ENCODE measurements at regions not wholly inside any gene's neighbourhood (a gene's known extent, or its start where the extent isn't known, plus 50 kb on each side); places are given as distances from the start of the nearest gene placed in this dataset.

GRCh38 chr7:53776323-53776722 lies 740.9 kb downstream of the POM121L12 start:
- H3K27ac ChIP-seq (ENCODE audit: low read depth, low read length): no peak overlapping the region
- H4K20me1 ChIP-seq (ENCODE audit: insufficient read depth, low read length): no peaks in the 10 kb centered on the region
- no peak overlapping the region for H2AFZ ChIP-seq (ENCODE audit: low read length)
- H3K36me3 ChIP-seq (ENCODE audit: insufficient read depth, low read length): no peaks in the 10 kb centered on the region
- peaks cover 5% of the 10 kb centered on the region for H3K9me3 ChIP-seq (ENCODE audit: low read depth, low read length)
- TF ChIP-seq CTCF (IDR thresholded peaks at IDR 0.05; ENCODE audit: extremely low read depth, low read depth, low read length): no peak
- H3K4me3 ChIP-seq (ENCODE audit: insufficient read depth, low read length): no peak overlapping the region
- H3K4me1 ChIP-seq (ENCODE audit: insufficient read depth, low read length): no peaks in the 10 kb centered on the region
- no peak for DNase-seq (ENCODE audit: insufficient read length, low spot score, missing footprints)
- no peaks in the 10 kb centered on the region for H3K27me3 ChIP-seq (ENCODE audit: insufficient read depth, low read length)
- no peaks in the 10 kb centered on the region for H3K79me2 ChIP-seq (ENCODE audit: insufficient read depth, low read length)
- H3K4me2 ChIP-seq (ENCODE audit: insufficient read depth, low read length): no peak overlapping the region

DNA sequence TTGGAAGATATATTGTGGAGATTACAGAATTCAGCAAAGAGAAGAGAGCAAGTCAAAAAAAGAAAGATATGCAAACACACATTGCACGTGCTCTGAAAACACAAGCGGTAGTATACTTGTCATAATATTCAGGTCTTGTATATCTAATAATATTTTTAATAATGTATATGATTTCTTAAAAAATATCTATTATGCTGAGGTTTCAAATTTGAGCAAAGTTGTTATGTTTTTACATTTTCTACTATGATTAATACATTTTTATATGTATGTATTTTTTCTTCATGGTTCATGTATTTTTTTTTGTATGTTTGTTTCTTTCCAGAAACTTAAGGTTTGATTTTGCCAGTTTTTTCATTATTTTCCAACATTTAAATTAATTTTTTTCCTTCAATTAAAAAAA lies 752.4 kb upstream of the VSTM2A start:
- DNase-seq (ENCODE audit: insufficient read length, low spot score, missing footprints): no peak
- peaks cover 2% of the 10 kb centered on the region for H3K9me3 ChIP-seq (ENCODE audit: low read depth, low read length)
- H3K4me1 ChIP-seq (ENCODE audit: insufficient read depth, low read length): no peaks in the 10 kb centered on the region
- no peak overlapping the region for H2AFZ ChIP-seq (ENCODE audit: low read length)
- no peaks in the 10 kb centered on the region for H3K79me2 ChIP-seq (ENCODE audit: insufficient read depth, low read length)
- TF ChIP-seq CTCF (IDR thresholded peaks at IDR 0.05; ENCODE audit: extremely low read depth, low read depth, low read length): no peak
- H3K36me3 ChIP-seq (ENCODE audit: insufficient read depth, low read length): no peaks in the 10 kb centered on the region
- H3K27me3 ChIP-seq (ENCODE audit: insufficient read depth, low read length): no peaks in the 10 kb centered on the region
- no peak overlapping the region for H3K27ac ChIP-seq (ENCODE audit: low read depth, low read length)
- no peaks in the 10 kb centered on the region for H4K20me1 ChIP-seq (ENCODE audit: insufficient read depth, low read length)
- no peak overlapping the region for H3K4me3 ChIP-seq (ENCODE audit: insufficient read depth, low read length)
- no peak overlapping the region for H3K4me2 ChIP-seq (ENCODE audit: insufficient read depth, low read length)

GRCh38 chr7:53794816-53795215 lies 747.4 kb upstream of the VSTM2A start:
- Histone ChIP-seq H3K27ac (ENCODE audit: low read depth, low read length) (no peak overlapping the region), H3K4me3 (ENCODE audit: insufficient read depth, low read length) (no peak overlapping the region), H3K36me3 (ENCODE audit: insufficient read depth, low read length) (no peaks in the 10 kb centered on the region), H3K27me3 (ENCODE audit: insufficient read depth, low read length) (no peaks in the 10 kb centered on the region), H3K9me3 (ENCODE audit: low read depth, low read length) (peaks cover 4% of the 10 kb centered on the region), H4K20me1 (ENCODE audit: insufficient read depth, low read length) (no peaks in the 10 kb centered on the region), H3K79me2 (ENCODE audit: insufficient read depth, low read length) (no peaks in the 10 kb centered on the region), H2AFZ (ENCODE audit: low read length) (no peak overlapping the region), H3K4me1 (ENCODE audit: insufficient read depth, low read length) (no peaks in the 10 kb centered on the region), H3K4me2 (ENCODE audit: insufficient read depth, low read length) (no peak overlapping the region)
- no peak for TF ChIP-seq CTCF (IDR thresholded peaks at IDR 0.05; ENCODE audit: extremely low read depth, low read depth, low read length)
- DNase-seq (ENCODE audit: insufficient read length, low spot score, missing footprints): no peak

GRCh38 chr7:53800746-53801145 lies 741.4 kb upstream of the VSTM2A start:
- Histone ChIP-seq H4K20me1 (ENCODE audit: insufficient read depth, low read length) (no peaks in the 10 kb centered on the region), H3K27ac (ENCODE audit: low read depth, low read length) (no peak overlapping the region), H3K4me1 (ENCODE audit: insufficient read depth, low read length) (no peaks in the 10 kb centered on the region), H3K4me3 (ENCODE audit: insufficient read depth, low read length) (no peak overlapping the region), H3K79me2 (ENCODE audit: insufficient read depth, low read length) (no peaks in the 10 kb centered on the region), H3K9me3 (ENCODE audit: low read depth, low read length) (peaks cover 5% of the 10 kb centered on the region), H3K4me2 (ENCODE audit: insufficient read depth, low read length) (no peak overlapping the region), H3K27me3 (ENCODE audit: insufficient read depth, low read length) (no peaks in the 10 kb centered on the region), H2AFZ (ENCODE audit: low read length) (no peak overlapping the region), H3K36me3 (ENCODE audit: insufficient read depth, low read length) (no peaks in the 10 kb centered on the region)
- no peak for DNase-seq (ENCODE audit: insufficient read length, low spot score, missing footprints)
- TF ChIP-seq CTCF (IDR thresholded peaks at IDR 0.05; ENCODE audit: extremely low read depth, low read depth, low read length): no peak
